ENCODE measurements at regions not wholly inside any gene's neighbourhood (a gene's known extent, or its start where the extent isn't known, plus 50 kb on each side); places are given as distances from the start of the nearest gene placed in this dataset.
"Not testable (repeated sequence)": the region's sequence is repeated elsewhere in the genome, so short reads cannot be mapped to it uniquely, and the experiment has no call there.

- not testable (repeated sequence) for TF ChIP-seq ZBTB43 (CRISPR knock-in tag; IDR thresholded peaks at IDR 0.05); DNMT1 (IDR thresholded peaks at IDR 0.05); CTCF (IDR thresholded peaks at IDR 0.05 in 2 of 3, conservative IDR thresholded peaks at IDR 0.05 in 1 of 3; ENCODE audit: insufficient read depth in 2 of 3, low read depth in 1 of 3, low read length in 3 of 3); BHLHE40 (IDR thresholded peaks at IDR 0.05; ENCODE audit: low read length); SP2 (IDR thresholded peaks at IDR 0.05; ENCODE audit: extremely low read depth, low read depth, low read length, poor library complexity, severe bottlenecking); BRF2 (IDR thresholded peaks at IDR 0.05; ENCODE audit: borderline replicate concordance, insufficient read depth, insufficient read length)
Observed at GRCh38 chr16:29197494-29198100, 208.9 kb downstream of the NPIPB11 start.

Measured in K562 (cell line).